GM04504 (cell line): ENCODE measurements at regions not wholly inside any gene's neighbourhood (a gene's known extent, or its start where the extent isn't known, plus 50 kb on each side); places are given as distances from the start of the nearest gene placed in this dataset.
"Not testable (repeated sequence)": the region's sequence is repeated elsewhere in the genome, so short reads cannot be mapped to it uniquely, and the experiment has no call there.

Source experiments
- DNase-seq: peaks from one replicate; pipeline ENCODE4 v3.0.0-alpha.2; 2012; ENCODE audit warnings: low read depth

- DNase-seq: no peak
These were observed 440.4 kb upstream of the CDH20 start for GRCh38 chr18:60892855-60893254.

GRCh38 chr18:60893355-60894097 lies 439.7 kb upstream of the CDH20 start:
- no peak for DNase-seq

GRCh38 chr18:60894254-60894945 lies 438.8 kb upstream of the CDH20 start:
- no peak for DNase-seq

GRCh38 chr18:60895181-60895580 lies 438.0 kb upstream of the CDH20 start:
- DNase-seq: no peak

GRCh38 chr18:60898111-60898510 lies 435.1 kb upstream of the CDH20 start:
- no peak for DNase-seq

GRCh38 chr18:60905699-60906098 lies 427.5 kb upstream of the CDH20 start:
- no peak for DNase-seq

GRCh38 chr18:60910534-60910933 lies 422.7 kb upstream of the CDH20 start:
- DNase-seq: no peak

GRCh38 chr18:60911504-60911903 lies 421.7 kb upstream of the CDH20 start:
- no peak for DNase-seq

- no peak for DNase-seq
These were observed 418.1 kb upstream of the CDH20 start for GRCh38 chr18:60915160-60915559.

GRCh38 chr18:60918862-60919261 lies 414.4 kb upstream of the CDH20 start:
- DNase-seq: not testable (repeated sequence)

GRCh38 chr18:60925892-60926291 lies 407.3 kb upstream of the CDH20 start:
- no peak for DNase-seq

- no peak for DNase-seq
These were observed 403.3 kb upstream of the CDH20 start for GRCh38 chr18:60929966-60930365.

GRCh38 chr18:60935041-60935910 lies 398.0 kb upstream of the CDH20 start:
- DNase-seq: no peak

- no peak for DNase-seq
These were observed 397.1 kb upstream of the CDH20 start for GRCh38 chr18:60936101-60936500.

- DNase-seq: no peak
These were observed 389.9 kb upstream of the CDH20 start for GRCh38 chr18:60943297-60943696.

- DNase-seq: no peak
These were observed 382.6 kb upstream of the CDH20 start for GRCh38 chr18:60950634-60951033.

- DNase-seq: no peak
These were observed 382.1 kb upstream of the CDH20 start for GRCh38 chr18:60951091-60951490.

GRCh38 chr18:60962625-60963024 lies 370.6 kb upstream of the CDH20 start:
- DNase-seq: no peak

- DNase-seq: no peak
These were observed 367.4 kb upstream of the CDH20 start for GRCh38 chr18:60965856-60966255.

- DNase-seq: no peak
These were observed 366.4 kb upstream of the CDH20 start for GRCh38 chr18:60966876-60967275.

- DNase-seq: no peak
These were observed 357.8 kb upstream of the CDH20 start for GRCh38 chr18:60975420-60975819.

- DNase-seq: no peak
These were observed 356.3 kb upstream of the CDH20 start for GRCh38 chr18:60976976-60977375.

GRCh38 chr18:60978338-60978737 lies 354.9 kb upstream of the CDH20 start:
- DNase-seq: no peak
